Gastroesophageal sphincter (tissue), 4 donors: ENCODE measurements at regions not wholly inside any gene's neighbourhood (a gene's known extent, or its start where the extent isn't known, plus 50 kb on each side); places are given as distances from the start of the nearest gene placed in this dataset.

Source experiments
- ATAC-seq: fragments of 150-250 bp; one replicate; pipeline ENCODE4 v1.9.1; 2016; ENCODE audit warnings: mild to moderate bottlenecking, moderate library complexity
- H3K27ac ChIP-seq, 4 donors: fragments of 200-600 bp; sonication (generic) in 3 of 4; 1 replicate in 3 of 4; 2 replicates in 1 of 4; pipeline ENCODE4 v1.5.1; 2016 to 2019
- H3K27me3 ChIP-seq: fragments of 200-600 bp; sonication (generic); one replicate; pipeline ENCODE4 v1.5.1; 2019
- H3K36me3 ChIP-seq, 2 donors: fragments of 200-600 bp; sonication (generic); one replicate each; pipeline ENCODE4 v1.5.1; 2019; ENCODE audit warnings: control low read depth in 1 of 2
- H3K4me1 ChIP-seq, 3 donors: fragments of 200-600 bp; sonication (generic); 1 replicate in 2 of 3; 2 replicates in 1 of 3; pipeline ENCODE4 v1.5.1; 2016 to 2019; ENCODE audit warnings: control low read depth in 2 of 3
- H3K4me3 ChIP-seq, 2 donors: fragments of 200-600 bp; sonication (generic); one replicate each; pipeline ENCODE4 v1.5.1; 2019; ENCODE audit warnings: mild to moderate bottlenecking in 1 of 2, moderate library complexity in 1 of 2
- H3K9me3 ChIP-seq, 3 donors: fragments of 200-600 bp; sonication (generic); one replicate each; pipeline ENCODE4 v1.5.1; 2017 to 2019; ENCODE audit warnings: control low read depth in 2 of 3
- EP300 ChIP-seq: sonication (generic); formaldehyde crosslinking; IDR thresholded peaks from one replicate; pipeline ENCODE4 v1.6.1; 2017; ENCODE audit warnings: antibody characterized with exemption, mild to moderate bottlenecking
- POLR2A ChIP-seq, 2 donors: fragments of 450-650 bp; IDR thresholded peaks; one replicate each; pipeline ENCODE4 v1.6.1; 2017; ENCODE audit warnings: antibody characterized with exemption in 2 of 2, mild to moderate bottlenecking in 2 of 2, moderate library complexity in 1 of 2
- POLR2AphosphoS5 ChIP-seq: sonication (generic); formaldehyde crosslinking; IDR thresholded peaks from one replicate; pipeline ENCODE4 v1.6.1; 2017; ENCODE audit warnings: antibody characterized with exemption
- WGBS, 2 donors: methylation state at CpG; one replicate each; pipeline ENCODE4 v1.1.5; 2018; ENCODE audit warnings: low coverage in 1 of 2; 5-methylcytosine and 5-hydroxymethylcytosine counted together
- TF ChIP-seq, protein P1 (sequence below), 4 experiments: fragments of 200-600 bp in 2 of 4; fragments of 450-650 bp in 2 of 4; sonication (generic) in 1 of 4; IDR thresholded peaks; one replicate each; pipeline ENCODE4 v1.5.1; 2017 to 2019; ENCODE audit warnings: antibody characterized with exemption in 4 of 4, mild to moderate bottlenecking in 2 of 4, moderate library complexity in 2 of 4

DNA sequence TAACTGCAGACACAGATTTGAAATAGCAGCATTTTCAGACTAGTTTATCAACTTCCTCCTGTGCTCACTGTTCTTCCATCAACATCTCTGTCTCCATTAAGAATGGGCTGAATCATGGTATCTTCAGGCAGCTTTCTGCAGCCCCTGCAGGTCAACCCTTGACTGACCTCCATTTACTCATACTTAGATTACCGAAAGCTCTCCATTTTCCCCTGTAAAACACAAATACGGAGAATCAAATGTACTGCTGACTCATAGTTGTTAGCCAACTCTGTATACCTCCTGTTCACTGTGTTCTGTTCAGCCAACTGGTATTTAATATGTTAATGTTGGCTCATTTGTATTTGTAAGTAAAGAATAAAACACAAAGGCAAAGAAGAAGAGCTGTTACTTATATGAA, 364.0 kb downstream of the CASP12 start:
- 88 to 94% methylated on average over 2 of the region's 2 CpGs for WGBS, 2 donors
- Histone ChIP-seq H3K27me3 (no peaks in the 10 kb centered on the region), H3K9me3 (no peaks in the 10 kb centered on the region), H3K27ac (no peak overlapping the region), H3K4me1 (no peaks in the 10 kb centered on the region), H3K4me3 (no peak overlapping the region), H3K36me3 (no peaks in the 10 kb centered on the region)
- no peak for ATAC-seq
- TF ChIP-seq POLR2AphosphoS5 = no peak
- no peak for TF ChIP-seq POLR2A (IDR thresholded peaks at IDR 0.05)
- TF ChIP-seq, protein P1, sequence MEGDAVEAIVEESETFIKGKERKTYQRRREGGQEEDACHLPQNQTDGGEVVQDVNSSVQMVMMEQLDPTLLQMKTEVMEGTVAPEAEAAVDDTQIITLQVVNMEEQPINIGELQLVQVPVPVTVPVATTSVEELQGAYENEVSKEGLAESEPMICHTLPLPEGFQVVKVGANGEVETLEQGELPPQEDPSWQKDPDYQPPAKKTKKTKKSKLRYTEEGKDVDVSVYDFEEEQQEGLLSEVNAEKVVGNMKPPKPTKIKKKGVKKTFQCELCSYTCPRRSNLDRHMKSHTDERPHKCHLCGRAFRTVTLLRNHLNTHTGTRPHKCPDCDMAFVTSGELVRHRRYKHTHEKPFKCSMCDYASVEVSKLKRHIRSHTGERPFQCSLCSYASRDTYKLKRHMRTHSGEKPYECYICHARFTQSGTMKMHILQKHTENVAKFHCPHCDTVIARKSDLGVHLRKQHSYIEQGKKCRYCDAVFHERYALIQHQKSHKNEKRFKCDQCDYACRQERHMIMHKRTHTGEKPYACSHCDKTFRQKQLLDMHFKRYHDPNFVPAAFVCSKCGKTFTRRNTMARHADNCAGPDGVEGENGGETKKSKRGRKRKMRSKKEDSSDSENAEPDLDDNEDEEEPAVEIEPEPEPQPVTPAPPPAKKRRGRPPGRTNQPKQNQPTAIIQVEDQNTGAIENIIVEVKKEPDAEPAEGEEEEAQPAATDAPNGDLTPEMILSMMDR (IDR thresholded peaks at IDR 0.05) = no peak
- no peak for TF ChIP-seq EP300

DNA sequence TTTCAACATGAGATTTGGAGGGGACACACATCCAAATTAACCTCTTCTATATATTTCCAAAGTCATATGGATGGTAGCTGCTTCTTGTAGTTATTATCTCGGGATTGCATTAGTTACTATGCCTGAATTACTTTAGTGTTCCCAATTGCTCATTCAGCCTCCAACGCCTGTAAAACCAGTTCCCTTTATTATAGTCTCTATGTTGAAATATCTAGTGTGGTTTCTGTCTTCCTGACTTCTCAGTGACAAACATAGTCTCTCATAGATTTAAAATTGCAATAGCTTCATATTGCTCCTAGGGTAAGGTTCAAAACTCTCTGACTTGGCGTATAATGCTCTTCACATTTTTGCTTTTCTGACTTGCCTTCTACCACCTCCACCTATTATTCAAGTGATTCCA, 366.4 kb downstream of the CASP12 start:
- H3K27me3 ChIP-seq = no peaks in the 10 kb centered on the region
- ATAC-seq = no peak
- no peaks in the 10 kb centered on the region for H3K4me1 ChIP-seq
- WGBS, 2 donors = 86 to 92% methylated on average over 3 of the region's 3 CpGs
- TF ChIP-seq, protein P1 (IDR thresholded peaks at IDR 0.05) = no peak
- TF ChIP-seq POLR2A (IDR thresholded peaks at IDR 0.05) (no peak), EP300 (no peak), POLR2AphosphoS5 (no peak)
- no peaks in the 10 kb centered on the region for H3K9me3 ChIP-seq
- H3K27ac ChIP-seq = no peak overlapping the region
- no peaks in the 10 kb centered on the region for H3K36me3 ChIP-seq
- H3K4me3 ChIP-seq = no peak overlapping the region

DNA sequence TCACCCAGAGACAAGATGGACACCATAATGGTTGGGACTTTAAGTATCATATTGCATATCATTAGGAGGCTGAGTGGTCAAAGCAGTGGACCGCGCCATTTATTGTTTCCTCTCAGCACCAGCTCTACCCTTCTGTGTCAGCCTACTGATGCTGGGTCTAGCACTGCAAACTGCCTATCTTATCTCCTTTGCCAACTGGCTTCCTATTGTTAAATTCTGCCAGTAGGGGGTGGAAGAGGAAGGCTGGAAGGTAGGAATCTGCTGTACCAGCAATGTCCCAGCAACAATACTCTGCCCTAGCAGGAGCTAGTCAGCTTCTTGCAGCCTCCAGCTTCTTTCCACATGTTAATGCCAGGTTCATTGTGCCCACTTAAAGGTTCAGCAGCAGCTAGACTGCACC, 367.1 kb upstream of the PDGFD start:
- TF ChIP-seq POLR2A (IDR thresholded peaks at IDR 0.05) = no peak
- no peaks in the 10 kb centered on the region for H3K9me3 ChIP-seq
- H3K36me3 ChIP-seq = no peaks in the 10 kb centered on the region
- no peak for ATAC-seq
- H3K27me3 ChIP-seq = no peaks in the 10 kb centered on the region
- peaks cover 0 to 2% (median 0%) of the 10 kb centered on the region in 3 donors for H3K4me1 ChIP-seq
- no peak overlapping the region for H3K27ac ChIP-seq
- WGBS, 2 donors = 94% methylated on average over 2 of the region's 2 CpGs; no CpG with 5 or more reads in 1 of the 2 donors
- H3K4me3 ChIP-seq = no peak overlapping the region

DNA sequence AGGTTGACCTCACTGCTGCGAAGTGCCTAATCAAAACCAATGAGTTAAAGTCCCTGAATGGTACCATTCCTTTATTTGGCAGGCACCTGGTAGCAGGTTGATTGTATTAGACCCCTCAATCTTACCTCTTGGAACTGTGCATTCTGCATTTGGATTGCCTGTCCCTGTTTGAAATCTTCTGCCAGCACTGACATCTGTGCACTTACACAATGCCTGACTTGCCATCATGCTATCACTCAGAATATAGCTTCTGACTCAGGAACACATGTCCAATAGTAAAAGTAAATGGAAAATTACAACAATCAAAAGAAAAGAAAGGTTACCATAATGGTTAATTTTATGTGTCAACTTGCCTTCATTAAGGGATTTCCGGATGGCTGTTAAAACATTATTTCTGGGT, 366.0 kb upstream of the PDGFD start:
- no peaks in the 10 kb centered on the region for H3K27me3 ChIP-seq
- ATAC-seq = no peak
- TF ChIP-seq EP300 (no peak), POLR2A (IDR thresholded peaks at IDR 0.05) (no peak), POLR2AphosphoS5 (no peak)
- TF ChIP-seq, protein P1 (IDR thresholded peaks at IDR 0.05) = no peak
- no peaks in the 10 kb centered on the region for H3K36me3 ChIP-seq
- H3K9me3 ChIP-seq = no peaks in the 10 kb centered on the region
- 73 to 83% methylated on average over 2 of the region's 2 CpGs for WGBS, 2 donors
- no peak overlapping the region for H3K4me3 ChIP-seq
- H3K4me1 ChIP-seq = peaks cover 0 to 8% (median 0%) of the 10 kb centered on the region in 3 donors
- H3K27ac ChIP-seq = no peak overlapping the region

DNA sequence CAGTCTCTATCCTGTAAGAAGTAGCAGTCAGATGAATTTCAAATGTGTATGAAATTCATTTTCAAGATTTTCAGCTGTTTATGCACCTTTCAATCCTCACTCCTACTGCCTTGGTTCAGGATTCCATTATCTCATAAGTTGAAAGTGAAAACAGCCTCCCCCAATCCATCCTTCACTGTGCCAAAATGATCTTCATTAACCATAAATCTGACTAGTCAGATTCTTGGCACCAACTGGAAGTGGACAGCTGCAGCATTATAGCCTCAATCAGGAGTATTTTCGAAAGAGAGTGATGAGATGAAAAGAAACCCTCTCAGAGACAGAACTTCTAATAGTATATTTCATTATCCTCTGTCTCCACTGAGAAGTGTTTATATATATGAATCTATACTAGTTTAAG, 365.3 kb upstream of the PDGFD start:
- Histone ChIP-seq H3K9me3 (no peaks in the 10 kb centered on the region), H3K4me3 (no peak overlapping the region), H3K27ac (no peak overlapping the region), H3K27me3 (no peaks in the 10 kb centered on the region), H3K36me3 (no peaks in the 10 kb centered on the region), H3K4me1 (peaks cover 0 to 8% (median 0%) of the 10 kb centered on the region in 3 donors)
- no peak for ATAC-seq
- TF ChIP-seq POLR2AphosphoS5 = no peak
- TF ChIP-seq EP300 = no peak
- no peak for TF ChIP-seq POLR2A (IDR thresholded peaks at IDR 0.05)
- TF ChIP-seq, protein P1 (IDR thresholded peaks at IDR 0.05) = no peak
- WGBS, 2 donors = 27 to 50% methylated on average over 1 of the region's 1 CpG
